ENCODE measurements at regions not wholly inside any gene's neighbourhood (a gene's known extent, or its start where the extent isn't known, plus 50 kb on each side); places are given as distances from the start of the nearest gene placed in this dataset.
"Not testable (repeated sequence)": the region's sequence is repeated elsewhere in the genome, so short reads cannot be mapped to it uniquely, and the experiment has no call there.

DNA sequence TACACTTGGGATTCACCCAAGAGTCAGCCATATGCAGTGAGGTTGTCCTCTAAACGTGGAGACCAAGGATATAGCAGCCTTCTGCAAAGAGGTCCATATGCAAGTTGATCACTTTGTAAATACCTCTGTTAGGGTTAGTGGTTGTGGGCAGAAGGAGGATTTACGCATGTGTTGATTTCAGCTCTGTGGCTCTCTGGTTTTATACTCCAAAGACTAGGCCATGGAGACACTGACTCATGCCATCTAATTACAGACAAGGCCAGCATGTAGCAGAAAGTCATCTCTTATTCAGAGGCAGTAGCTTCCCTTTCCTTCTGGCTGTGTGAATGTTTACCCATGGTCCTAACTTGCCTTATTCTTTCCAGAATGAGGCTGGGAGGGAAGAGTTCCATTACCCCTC, 140.9 kb upstream of the GOLGA6L4 start:
- DNase-seq = not testable (repeated sequence)

DNA sequence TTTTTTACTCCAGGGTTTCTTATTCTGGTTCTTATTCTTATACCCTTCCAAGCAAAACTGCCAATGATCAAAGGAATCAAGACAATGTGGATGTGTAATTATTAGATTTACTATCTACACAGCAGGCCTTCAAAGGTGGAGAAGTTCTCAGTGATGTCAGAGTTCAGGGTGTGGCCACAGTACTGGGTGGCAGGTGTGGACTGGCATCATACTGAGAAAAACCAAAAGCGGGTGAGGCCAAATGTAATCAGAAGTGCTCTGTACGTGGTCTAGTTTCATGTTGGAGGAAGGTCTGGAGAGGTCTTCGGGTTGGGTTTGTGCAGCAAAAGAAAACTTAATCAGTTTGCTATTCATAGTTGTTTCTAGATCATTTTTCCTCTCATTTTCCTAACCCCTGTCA, 138.5 kb upstream of the GOLGA6L4 start:
- DNase-seq = not testable (repeated sequence)

GRCh38 chr15:84098604-84099003, 137.0 kb upstream of the GOLGA6L4 start:
- DNase-seq = no peak

- peak; percentile 77 for DNase-seq
Observed at GRCh38 chr15:84099181-84099580, 136.4 kb upstream of the GOLGA6L4 start.

- no peak for DNase-seq
Observed at GRCh38 chr15:84103345-84103744, 132.2 kb upstream of the GOLGA6L4 start.

- no peak for DNase-seq
Observed at GRCh38 chr15:84104853-84105252, 130.7 kb upstream of the GOLGA6L4 start.

DNA sequence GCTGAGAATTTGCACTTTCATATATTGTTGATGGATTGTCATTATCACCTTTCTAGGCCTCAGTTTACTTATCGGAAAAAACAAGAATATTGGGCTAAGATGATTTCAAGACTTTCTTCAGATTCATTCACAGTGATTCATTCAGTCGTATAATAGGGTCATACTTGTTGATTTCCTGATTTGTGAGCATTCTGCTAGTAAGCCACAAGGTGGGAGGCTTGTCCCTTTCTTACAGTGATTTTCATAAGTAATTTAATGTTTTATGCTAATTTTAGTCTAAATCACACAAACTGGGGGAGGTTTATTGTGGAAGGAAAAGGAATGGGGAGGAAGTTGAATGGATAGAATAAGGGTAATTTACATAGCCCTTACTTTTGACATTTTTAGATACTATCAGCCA, 126.8 kb upstream of the GOLGA6L4 start:
- DNase-seq = no peak

- no peak for DNase-seq
Observed at GRCh38 chr15:84111575-84111974, 124.0 kb upstream of the GOLGA6L4 start.

DNA sequence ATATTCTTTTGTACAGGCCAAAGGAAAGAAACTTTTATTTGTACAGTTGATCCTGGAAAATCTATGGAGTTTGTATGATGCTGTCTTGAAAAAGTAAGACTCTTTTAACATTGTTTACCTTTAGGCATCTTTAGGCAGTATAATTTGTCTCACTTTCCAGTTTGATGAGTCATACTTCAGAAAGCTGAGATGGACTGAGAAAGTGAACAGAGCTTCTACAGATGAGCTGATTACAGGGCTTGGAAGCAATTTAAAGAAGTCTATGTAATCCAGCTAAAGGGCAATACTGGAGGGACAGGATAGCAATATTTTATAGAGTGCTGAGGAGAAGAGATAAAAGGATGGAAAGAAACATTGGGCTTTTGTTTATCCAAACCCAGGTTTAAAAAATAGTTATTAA, 123.5 kb upstream of the GOLGA6L4 start:
- DNase-seq = no peak

GRCh38 chr15:84113919-84114318, 121.7 kb upstream of the GOLGA6L4 start:
- no peak for DNase-seq

GRCh38 chr15:84114680-84115079, 120.9 kb upstream of the GOLGA6L4 start:
- DNase-seq = not testable (repeated sequence)

- not testable (repeated sequence) for DNase-seq
Observed at GRCh38 chr15:84119351-84119750, 116.2 kb upstream of the GOLGA6L4 start.

- DNase-seq = not testable (repeated sequence)
Observed at GRCh38 chr15:84120903-84121302, 114.7 kb upstream of the GOLGA6L4 start.

GRCh38 chr15:84128706-84129105, 106.9 kb upstream of the GOLGA6L4 start:
- DNase-seq = not testable (repeated sequence)

- DNase-seq = not testable (repeated sequence)
Observed at GRCh38 chr15:84130098-84130831, 105.3 kb upstream of the GOLGA6L4 start.

DNA sequence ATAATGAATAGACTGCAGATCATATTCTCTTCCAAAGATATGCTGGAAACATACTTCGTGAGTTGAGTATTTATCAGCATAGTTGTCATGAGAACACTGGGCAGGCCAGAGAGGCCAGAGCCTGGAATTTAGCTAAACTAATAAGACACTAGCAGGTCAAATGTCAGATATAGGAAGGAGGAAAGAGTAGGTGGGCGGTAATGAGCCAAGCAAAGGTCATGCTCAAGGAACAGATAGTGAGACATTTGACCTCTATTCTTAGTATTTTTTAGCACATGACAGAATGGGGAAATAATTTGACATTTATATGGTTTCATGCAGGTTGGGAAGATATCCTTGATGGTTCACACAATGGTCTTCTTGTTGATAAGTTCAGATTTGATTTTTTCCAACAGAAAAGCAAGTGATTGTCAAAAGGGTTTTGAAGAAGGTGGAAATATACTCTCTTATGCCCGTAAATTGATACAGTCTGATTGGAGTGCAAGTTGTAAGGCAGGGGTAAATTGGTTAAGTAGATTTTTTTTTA, 99.6 kb upstream of the GOLGA6L4 start:
- DNase-seq = peak; percentile 4

DNA sequence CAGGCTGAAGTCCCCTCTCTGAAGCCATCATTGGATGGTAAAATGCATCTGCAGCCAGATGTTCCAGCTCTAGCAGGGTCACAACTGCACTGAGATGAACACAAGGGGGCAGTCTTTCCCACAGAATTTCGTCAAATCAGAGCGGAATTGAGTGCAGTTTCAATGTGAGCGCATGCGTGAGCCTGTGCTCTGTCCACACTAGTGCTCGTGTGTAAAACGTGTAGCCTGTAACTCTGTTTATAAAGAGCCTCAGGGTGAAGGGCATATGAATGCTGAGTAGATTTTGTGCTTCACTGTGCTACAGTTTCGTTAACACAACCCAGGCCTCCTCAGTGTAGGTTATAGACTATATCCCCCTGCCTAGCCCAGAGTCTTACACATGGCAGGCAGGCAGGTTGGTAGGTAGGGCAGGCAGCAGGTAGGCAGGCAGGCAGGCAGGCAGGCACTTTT, 92.7 kb upstream of the GOLGA6L4 start:
- peak; percentile 86 for DNase-seq

DNA sequence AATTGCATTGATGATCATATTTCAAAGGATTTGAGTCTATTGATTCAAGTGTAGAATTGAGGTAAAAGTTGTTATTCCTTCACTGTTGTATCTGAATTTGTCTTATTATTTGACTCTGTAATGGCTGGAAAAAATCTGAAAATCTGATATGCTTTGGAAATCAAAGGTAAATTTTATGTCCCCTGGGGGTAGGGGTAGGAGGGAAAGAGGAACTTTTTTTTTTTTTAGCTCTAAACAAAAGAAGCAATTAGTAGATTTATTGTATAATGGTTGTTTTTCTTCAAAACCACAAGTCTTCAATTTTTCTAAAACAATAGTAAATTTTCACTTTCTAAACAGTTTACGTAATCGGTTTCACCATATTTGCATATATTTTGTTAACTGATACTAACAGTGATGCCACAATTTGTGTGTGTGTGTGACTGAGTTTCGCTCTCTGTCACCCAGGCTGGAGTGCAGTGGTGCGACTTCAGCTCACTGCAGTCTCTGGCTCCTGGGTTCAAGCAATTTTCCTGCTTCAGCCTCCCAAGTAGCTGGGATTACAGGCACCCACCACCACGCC, 91.7 kb upstream of the GOLGA6L4 start:
- peak; percentile 36 for DNase-seq

DNA sequence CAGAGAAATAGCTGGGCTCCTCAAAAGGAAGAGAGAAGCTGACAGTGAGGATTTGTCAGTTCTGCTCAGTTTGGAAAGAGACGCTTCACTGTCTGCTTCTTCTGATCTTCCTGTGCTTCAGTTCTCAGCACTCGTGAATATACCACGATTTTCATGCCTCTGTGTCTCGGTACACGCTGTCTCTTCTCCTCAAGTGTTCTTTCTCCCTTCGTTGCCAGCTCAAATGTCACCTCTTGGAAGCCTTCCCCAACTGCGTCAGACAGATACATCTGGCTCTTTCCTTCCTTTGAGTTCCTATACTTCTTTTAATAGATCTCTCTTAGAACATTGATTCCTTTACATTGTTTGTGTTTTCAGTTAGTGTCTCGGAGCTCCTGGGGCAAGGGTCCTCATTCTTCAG, 90.6 kb upstream of the GOLGA6L4 start:
- DNase-seq = not testable (repeated sequence)

GRCh38 chr15:84146299-84146698, 89.3 kb upstream of the GOLGA6L4 start:
- not testable (repeated sequence) for DNase-seq

DNA sequence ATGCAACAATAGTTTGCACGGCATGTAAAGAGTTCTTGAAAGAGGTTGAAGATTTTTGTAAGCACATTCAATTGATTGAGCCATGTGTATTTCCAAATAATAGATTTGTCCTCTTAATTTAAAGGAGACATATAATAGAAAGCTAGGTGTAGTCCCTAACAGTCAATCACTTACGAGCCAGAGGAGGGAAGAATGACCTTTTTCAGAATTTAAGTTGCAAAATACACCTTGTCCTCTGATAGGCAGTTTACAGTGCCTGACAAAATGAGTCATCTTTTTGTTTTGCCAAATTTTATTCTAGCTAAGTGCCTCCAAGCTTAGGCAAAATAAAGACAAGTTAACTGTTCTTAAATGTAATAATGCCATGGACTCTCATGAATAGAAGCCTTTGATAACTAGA, 88.3 kb upstream of the GOLGA6L4 start:
- not testable (repeated sequence) for DNase-seq

DNA sequence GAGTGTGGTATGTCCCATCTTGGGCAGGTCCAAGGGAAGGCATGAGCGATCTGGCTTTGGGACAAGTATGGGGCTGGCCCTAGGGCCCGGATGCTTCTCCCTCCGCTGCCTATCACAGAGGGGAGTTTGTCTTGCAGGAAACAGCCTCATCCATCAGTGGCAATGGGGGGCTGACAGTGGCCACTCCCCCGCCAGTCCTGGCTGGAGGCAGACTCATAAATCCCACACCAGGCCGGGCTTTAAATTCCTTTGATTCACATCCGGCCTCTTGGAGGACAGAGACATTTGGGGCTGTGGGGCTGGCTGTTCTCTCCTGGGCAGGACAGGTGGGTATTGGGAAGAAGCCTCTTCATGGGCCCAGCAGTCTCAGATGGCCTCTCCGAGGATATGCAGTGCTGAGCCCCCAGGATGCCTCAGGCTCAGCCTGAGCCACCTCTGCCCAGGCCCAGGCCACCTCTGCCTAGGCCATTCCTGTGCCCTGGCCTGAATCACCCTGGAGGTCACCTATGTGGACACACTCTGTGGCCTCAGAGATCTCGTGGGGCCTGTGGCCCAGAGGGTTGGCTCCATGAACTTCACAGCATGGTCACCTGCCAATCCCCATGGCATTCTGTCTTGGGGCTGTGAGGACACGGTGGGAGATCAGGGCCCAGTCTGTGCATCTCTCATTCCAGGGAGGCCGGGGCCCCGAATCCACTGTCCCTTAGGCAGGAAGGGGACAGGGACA, 84.2 kb upstream of the GOLGA6L4 start:
- no peak for DNase-seq

GRCh38 chr15:84152381-84152979, 83.1 kb upstream of the GOLGA6L4 start:
- not testable (repeated sequence) for DNase-seq

Data from inflammatory macrophage treated with lipopolysaccharide for 4 hours (primary cell).